HL-60 (cell line): ENCODE measurements at regions not wholly inside any gene's neighbourhood (a gene's known extent, or its start where the extent isn't known, plus 50 kb on each side); places are given as distances from the start of the nearest gene placed in this dataset.

Experiments used
- DNase-seq, 2 experiments: peaks; one replicate each; pipeline ENCODE4 v3.0.0-alpha.2; 2010 to 2020; ENCODE audit warnings: low read depth in 1 of 2, low spot score in 1 of 2
- H3K27ac ChIP-seq: fragments of 250-450 bp; sonication (Bioruptor Pico); replicated peaks from 2 replicates; pipeline ENCODE4 v1.5.1; 2020; ENCODE audit warnings: mild to moderate bottlenecking, moderate library complexity
- H3K27me3 ChIP-seq: fragments of 250-450 bp; sonication (Bioruptor Pico); 2 replicates; pipeline ENCODE4 v1.5.1; 2021; ENCODE audit warnings: mild to moderate bottlenecking, moderate library complexity; ENCODE audit not compliant: insufficient read depth, poor library complexity, severe bottlenecking
- H3K4me3 ChIP-seq: replicated peaks from 2 replicates; pipeline ENCODE4 v1.5.1; 2011; ENCODE audit warnings: mild to moderate bottlenecking, control low read depth, low read length; ENCODE audit not compliant: insufficient read depth
- GABPA ChIP-seq: IDR thresholded peaks from 2 replicates; pipeline ENCODE4 v1.6.1; 2012; ENCODE audit warnings: low read depth
- POLR2AphosphoS5 ChIP-seq: IDR thresholded peaks from 2 replicates; pipeline ENCODE4 v1.6.1; 2012; ENCODE audit warnings: low read depth
- SPI1 ChIP-seq: IDR thresholded peaks from 2 replicates; pipeline ENCODE4 v1.6.1; 2012; ENCODE audit warnings: low read depth, mild to moderate bottlenecking, borderline replicate concordance
- TF ChIP-seq, protein P1 (sequence below): IDR thresholded peaks from 2 replicates; pipeline ENCODE4 v1.6.1; 2012; ENCODE audit warnings: low read depth; ENCODE audit not compliant: insufficient replicate concordance
- TF ChIP-seq, protein P2 (sequence below): IDR thresholded peaks from one replicate; pipeline ENCODE4 v1.5.1; 2011; ENCODE audit warnings: low read length, control low read depth, inconsistent platforms; ENCODE audit not compliant: insufficient read depth

DNA sequence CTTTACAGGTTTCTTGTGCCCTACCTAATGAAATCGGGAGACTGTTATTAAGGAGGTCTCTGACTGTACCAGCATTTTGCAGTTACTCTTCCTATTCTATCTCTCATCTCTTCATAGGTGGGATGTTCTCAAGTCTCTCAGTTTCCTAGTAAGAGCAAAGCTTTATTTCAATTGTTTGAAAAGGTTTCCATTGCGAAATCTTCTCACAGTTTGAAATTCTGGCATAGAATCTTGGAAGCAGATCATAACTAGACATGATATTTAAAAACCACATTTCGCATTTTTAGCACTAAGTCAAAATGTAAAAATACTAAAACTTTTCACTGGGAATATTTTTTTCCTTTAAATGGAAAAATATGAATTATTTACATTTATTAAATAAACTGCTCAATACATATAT is 1311.4 kb downstream of the ROBO2 start:
- no peaks in the 10 kb centered on the region for H3K27me3 ChIP-seq
- no peak for DNase-seq
- H3K27ac ChIP-seq = no peak overlapping the region
- no peak overlapping the region for H3K4me3 ChIP-seq
- TF ChIP-seq, protein P1, sequence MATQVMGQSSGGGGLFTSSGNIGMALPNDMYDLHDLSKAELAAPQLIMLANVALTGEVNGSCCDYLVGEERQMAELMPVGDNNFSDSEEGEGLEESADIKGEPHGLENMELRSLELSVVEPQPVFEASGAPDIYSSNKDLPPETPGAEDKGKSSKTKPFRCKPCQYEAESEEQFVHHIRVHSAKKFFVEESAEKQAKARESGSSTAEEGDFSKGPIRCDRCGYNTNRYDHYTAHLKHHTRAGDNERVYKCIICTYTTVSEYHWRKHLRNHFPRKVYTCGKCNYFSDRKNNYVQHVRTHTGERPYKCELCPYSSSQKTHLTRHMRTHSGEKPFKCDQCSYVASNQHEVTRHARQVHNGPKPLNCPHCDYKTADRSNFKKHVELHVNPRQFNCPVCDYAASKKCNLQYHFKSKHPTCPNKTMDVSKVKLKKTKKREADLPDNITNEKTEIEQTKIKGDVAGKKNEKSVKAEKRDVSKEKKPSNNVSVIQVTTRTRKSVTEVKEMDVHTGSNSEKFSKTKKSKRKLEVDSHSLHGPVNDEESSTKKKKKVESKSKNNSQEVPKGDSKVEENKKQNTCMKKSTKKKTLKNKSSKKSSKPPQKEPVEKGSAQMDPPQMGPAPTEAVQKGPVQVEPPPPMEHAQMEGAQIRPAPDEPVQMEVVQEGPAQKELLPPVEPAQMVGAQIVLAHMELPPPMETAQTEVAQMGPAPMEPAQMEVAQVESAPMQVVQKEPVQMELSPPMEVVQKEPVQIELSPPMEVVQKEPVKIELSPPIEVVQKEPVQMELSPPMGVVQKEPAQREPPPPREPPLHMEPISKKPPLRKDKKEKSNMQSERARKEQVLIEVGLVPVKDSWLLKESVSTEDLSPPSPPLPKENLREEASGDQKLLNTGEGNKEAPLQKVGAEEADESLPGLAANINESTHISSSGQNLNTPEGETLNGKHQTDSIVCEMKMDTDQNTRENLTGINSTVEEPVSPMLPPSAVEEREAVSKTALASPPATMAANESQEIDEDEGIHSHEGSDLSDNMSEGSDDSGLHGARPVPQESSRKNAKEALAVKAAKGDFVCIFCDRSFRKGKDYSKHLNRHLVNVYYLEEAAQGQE = no peak
- no peak for TF ChIP-seq GABPA
- TF ChIP-seq POLR2AphosphoS5 = no peak
- TF ChIP-seq SPI1 = no peak
- TF ChIP-seq, protein P2, sequence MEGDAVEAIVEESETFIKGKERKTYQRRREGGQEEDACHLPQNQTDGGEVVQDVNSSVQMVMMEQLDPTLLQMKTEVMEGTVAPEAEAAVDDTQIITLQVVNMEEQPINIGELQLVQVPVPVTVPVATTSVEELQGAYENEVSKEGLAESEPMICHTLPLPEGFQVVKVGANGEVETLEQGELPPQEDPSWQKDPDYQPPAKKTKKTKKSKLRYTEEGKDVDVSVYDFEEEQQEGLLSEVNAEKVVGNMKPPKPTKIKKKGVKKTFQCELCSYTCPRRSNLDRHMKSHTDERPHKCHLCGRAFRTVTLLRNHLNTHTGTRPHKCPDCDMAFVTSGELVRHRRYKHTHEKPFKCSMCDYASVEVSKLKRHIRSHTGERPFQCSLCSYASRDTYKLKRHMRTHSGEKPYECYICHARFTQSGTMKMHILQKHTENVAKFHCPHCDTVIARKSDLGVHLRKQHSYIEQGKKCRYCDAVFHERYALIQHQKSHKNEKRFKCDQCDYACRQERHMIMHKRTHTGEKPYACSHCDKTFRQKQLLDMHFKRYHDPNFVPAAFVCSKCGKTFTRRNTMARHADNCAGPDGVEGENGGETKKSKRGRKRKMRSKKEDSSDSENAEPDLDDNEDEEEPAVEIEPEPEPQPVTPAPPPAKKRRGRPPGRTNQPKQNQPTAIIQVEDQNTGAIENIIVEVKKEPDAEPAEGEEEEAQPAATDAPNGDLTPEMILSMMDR = no peak

DNA sequence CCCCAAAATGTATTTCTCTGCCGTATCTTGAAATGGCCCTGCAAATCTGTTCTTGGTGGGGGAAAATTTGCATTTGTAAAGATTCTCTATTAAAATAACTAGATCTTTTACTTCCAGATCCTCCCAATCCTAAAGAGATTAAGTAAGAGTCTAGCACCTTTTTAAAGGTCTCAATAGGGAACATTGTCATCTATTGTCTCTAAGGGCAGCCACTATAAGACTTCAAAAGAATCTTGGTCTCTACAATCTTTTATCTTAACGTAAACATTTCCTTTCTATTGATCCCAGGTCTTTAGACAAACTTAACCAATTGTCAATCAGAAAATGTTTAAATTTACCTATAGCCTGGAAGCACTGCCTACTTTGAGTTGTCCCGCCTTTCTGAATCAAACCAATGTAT is 1313.3 kb downstream of the ROBO2 start:
- Histone ChIP-seq H3K4me3 (no peak overlapping the region), H3K27me3 (no peaks in the 10 kb centered on the region)
- TF ChIP-seq SPI1 = no peak
- TF ChIP-seq GABPA = no peak
- TF ChIP-seq, protein P2 = no peak
- TF ChIP-seq, protein P1 = no peak
- TF ChIP-seq POLR2AphosphoS5 = no peak

DNA sequence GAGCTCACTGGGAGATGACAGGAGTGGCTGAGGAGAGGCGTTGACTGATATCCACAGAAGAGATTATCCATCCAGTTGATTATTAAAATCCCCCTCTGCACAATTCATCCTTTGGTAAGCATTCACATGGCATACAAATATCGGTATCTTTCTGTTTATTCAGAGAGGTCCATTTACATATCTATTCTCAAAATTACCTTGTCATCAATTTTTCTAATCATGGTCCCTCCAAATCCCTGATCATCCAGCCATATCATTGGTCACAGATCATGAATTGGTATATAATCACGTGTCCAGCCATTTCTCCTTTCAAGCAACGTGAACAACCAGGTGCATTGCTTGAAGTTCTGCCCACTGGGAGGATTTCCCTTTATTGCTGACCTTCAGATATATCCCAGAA is 1321.0 kb downstream of the ROBO2 start:
- TF ChIP-seq POLR2AphosphoS5 = no peak
- TF ChIP-seq, protein P2 = no peak
- no peak for TF ChIP-seq SPI1
- no peak for TF ChIP-seq GABPA
- TF ChIP-seq, protein P1 = no peak
- no peaks in the 10 kb centered on the region for H3K27me3 ChIP-seq
- no peak for DNase-seq
- no peak overlapping the region for H3K27ac ChIP-seq
- H3K4me3 ChIP-seq = no peak overlapping the region

More for the DNA sequence above, 1313.3 kb downstream of the ROBO2 start:
- no peak for DNase-seq
- no peak overlapping the region for H3K27ac ChIP-seq
